H1 (cell line): ENCODE measurements at regions not wholly inside any gene's neighbourhood (a gene's known extent, or its start where the extent isn't known, plus 50 kb on each side); places are given as distances from the start of the nearest gene placed in this dataset.

ENCODE experiments used
- SAP30 ChIP-seq: fragments of 300-600 bp; sonication (generic); IDR thresholded peaks from 2 replicates; pipeline ENCODE4 v1.7.1; 2012; ENCODE audit warnings: low read length, moderate library complexity, mild to moderate bottlenecking, inconsistent platforms; ENCODE audit not compliant: insufficient read depth, insufficient replicate concordance
- TBP ChIP-seq: IDR thresholded peaks from 2 replicates; pipeline ENCODE4 v1.6.1; 2011; ENCODE audit warnings: low read depth, low read length, improper control_type of control experiment
- TF ChIP-seq, protein P1 (sequence below): fragments of 300-600 bp; sonication (generic); IDR thresholded peaks from 2 replicates; pipeline ENCODE4 v1.7.1; 2012; ENCODE audit warnings: low read length, moderate library complexity, mild to moderate bottlenecking, inconsistent platforms; ENCODE audit not compliant: insufficient replicate concordance
- TF ChIP-seq, protein P2 (sequence below): IDR thresholded peaks from 2 replicates; pipeline ENCODE4 v1.6.1; 2011; ENCODE audit warnings: low read length, improper control_type of control experiment
- TF ChIP-seq, protein P3 (sequence below): IDR thresholded peaks from 2 replicates; pipeline ENCODE4 v1.6.1; 2012; ENCODE audit warnings: inconsistent platforms
- TF ChIP-seq, protein P4 (sequence below): IDR thresholded peaks from 2 replicates; pipeline ENCODE4 v1.6.1; 2012; ENCODE audit warnings: low read length, inconsistent platforms

DNA sequence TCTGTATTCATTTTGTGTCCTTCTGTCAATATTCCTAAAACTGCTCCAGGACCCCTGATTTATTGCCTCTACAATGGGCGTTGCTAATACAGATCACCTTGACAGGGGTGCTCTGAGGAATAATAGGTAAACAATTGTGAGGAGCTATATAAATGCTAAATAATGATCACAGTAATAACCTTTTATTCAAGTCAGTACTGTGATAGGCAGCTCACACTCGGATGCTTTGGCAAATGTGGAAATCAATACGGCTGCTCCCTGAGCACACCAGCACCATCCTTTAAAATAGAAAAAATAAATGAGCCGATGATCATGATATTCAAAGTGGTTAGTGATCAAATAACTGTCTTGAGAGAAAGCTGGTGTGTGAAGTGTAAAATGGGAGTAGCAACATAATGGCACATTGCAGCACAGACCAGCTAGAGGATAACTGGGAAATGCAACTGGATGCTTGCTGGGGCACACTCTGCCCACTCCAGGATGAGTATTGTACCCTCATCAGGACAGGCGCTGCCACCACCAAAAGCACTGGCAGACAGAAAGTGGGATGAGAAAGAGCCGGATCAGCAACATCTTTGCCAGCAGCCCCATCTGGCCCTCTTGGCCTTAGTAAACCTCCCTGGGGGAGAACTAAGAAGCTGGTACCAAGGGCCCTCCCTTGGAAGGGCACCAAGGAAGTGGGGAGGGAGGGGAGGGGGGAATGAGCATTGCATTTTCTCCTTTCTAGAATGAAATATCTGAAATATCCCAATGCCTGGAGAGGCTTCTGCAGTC is 69.4 kb upstream of the SPATA31D4 start (continued):
- TF ChIP-seq, protein P1, sequence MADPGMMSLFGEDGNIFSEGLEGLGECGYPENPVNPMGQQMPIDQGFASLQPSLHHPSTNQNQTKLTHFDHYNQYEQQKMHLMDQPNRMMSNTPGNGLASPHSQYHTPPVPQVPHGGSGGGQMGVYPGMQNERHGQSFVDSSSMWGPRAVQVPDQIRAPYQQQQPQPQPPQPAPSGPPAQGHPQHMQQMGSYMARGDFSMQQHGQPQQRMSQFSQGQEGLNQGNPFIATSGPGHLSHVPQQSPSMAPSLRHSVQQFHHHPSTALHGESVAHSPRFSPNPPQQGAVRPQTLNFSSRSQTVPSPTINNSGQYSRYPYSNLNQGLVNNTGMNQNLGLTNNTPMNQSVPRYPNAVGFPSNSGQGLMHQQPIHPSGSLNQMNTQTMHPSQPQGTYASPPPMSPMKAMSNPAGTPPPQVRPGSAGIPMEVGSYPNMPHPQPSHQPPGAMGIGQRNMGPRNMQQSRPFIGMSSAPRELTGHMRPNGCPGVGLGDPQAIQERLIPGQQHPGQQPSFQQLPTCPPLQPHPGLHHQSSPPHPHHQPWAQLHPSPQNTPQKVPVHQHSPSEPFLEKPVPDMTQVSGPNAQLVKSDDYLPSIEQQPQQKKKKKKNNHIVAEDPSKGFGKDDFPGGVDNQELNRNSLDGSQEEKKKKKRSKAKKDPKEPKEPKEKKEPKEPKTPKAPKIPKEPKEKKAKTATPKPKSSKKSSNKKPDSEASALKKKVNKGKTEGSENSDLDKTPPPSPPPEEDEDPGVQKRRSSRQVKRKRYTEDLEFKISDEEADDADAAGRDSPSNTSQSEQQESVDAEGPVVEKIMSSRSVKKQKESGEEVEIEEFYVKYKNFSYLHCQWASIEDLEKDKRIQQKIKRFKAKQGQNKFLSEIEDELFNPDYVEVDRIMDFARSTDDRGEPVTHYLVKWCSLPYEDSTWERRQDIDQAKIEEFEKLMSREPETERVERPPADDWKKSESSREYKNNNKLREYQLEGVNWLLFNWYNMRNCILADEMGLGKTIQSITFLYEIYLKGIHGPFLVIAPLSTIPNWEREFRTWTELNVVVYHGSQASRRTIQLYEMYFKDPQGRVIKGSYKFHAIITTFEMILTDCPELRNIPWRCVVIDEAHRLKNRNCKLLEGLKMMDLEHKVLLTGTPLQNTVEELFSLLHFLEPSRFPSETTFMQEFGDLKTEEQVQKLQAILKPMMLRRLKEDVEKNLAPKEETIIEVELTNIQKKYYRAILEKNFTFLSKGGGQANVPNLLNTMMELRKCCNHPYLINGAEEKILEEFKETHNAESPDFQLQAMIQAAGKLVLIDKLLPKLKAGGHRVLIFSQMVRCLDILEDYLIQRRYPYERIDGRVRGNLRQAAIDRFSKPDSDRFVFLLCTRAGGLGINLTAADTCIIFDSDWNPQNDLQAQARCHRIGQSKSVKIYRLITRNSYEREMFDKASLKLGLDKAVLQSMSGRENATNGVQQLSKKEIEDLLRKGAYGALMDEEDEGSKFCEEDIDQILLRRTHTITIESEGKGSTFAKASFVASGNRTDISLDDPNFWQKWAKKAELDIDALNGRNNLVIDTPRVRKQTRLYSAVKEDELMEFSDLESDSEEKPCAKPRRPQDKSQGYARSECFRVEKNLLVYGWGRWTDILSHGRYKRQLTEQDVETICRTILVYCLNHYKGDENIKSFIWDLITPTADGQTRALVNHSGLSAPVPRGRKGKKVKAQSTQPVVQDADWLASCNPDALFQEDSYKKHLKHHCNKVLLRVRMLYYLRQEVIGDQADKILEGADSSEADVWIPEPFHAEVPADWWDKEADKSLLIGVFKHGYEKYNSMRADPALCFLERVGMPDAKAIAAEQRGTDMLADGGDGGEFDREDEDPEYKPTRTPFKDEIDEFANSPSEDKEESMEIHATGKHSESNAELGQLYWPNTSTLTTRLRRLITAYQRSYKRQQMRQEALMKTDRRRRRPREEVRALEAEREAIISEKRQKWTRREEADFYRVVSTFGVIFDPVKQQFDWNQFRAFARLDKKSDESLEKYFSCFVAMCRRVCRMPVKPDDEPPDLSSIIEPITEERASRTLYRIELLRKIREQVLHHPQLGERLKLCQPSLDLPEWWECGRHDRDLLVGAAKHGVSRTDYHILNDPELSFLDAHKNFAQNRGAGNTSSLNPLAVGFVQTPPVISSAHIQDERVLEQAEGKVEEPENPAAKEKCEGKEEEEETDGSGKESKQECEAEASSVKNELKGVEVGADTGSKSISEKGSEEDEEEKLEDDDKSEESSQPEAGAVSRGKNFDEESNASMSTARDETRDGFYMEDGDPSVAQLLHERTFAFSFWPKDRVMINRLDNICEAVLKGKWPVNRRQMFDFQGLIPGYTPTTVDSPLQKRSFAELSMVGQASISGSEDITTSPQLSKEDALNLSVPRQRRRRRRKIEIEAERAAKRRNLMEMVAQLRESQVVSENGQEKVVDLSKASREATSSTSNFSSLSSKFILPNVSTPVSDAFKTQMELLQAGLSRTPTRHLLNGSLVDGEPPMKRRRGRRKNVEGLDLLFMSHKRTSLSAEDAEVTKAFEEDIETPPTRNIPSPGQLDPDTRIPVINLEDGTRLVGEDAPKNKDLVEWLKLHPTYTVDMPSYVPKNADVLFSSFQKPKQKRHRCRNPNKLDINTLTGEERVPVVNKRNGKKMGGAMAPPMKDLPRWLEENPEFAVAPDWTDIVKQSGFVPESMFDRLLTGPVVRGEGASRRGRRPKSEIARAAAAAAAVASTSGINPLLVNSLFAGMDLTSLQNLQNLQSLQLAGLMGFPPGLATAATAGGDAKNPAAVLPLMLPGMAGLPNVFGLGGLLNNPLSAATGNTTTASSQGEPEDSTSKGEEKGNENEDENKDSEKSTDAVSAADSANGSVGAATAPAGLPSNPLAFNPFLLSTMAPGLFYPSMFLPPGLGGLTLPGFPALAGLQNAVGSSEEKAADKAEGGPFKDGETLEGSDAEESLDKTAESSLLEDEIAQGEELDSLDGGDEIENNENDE = no peak
- TF ChIP-seq SAP30 = no peak
- TF ChIP-seq, protein P2, sequence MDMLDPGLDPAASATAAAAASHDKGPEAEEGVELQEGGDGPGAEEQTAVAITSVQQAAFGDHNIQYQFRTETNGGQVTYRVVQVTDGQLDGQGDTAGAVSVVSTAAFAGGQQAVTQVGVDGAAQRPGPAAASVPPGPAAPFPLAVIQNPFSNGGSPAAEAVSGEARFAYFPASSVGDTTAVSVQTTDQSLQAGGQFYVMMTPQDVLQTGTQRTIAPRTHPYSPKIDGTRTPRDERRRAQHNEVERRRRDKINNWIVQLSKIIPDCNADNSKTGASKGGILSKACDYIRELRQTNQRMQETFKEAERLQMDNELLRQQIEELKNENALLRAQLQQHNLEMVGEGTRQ = no peak
- TF ChIP-seq TBP = no peak
- TF ChIP-seq, protein P3, sequence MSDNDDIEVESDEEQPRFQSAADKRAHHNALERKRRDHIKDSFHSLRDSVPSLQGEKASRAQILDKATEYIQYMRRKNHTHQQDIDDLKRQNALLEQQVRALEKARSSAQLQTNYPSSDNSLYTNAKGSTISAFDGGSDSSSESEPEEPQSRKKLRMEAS = no peak
- TF ChIP-seq, protein P4, sequence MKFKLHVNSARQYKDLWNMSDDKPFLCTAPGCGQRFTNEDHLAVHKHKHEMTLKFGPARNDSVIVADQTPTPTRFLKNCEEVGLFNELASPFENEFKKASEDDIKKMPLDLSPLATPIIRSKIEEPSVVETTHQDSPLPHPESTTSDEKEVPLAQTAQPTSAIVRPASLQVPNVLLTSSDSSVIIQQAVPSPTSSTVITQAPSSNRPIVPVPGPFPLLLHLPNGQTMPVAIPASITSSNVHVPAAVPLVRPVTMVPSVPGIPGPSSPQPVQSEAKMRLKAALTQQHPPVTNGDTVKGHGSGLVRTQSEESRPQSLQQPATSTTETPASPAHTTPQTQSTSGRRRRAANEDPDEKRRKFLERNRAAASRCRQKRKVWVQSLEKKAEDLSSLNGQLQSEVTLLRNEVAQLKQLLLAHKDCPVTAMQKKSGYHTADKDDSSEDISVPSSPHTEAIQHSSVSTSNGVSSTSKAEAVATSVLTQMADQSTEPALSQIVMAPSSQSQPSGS = no peak
